HL-60/S4 (cell line): ENCODE measurements at regions not wholly inside any gene's neighbourhood (a gene's known extent, or its start where the extent isn't known, plus 50 kb on each side); places are given as distances from the start of the nearest gene placed in this dataset.

Source experiments
- in situ Hi-C: fragments of 300-500 bp; cut with MboI; formaldehyde crosslinking; loops from 2 replicates; pipeline ENCODE4 v1.14.3; 2022; ENCODE audit warnings: low sequenced_read_pairs

- in situ Hi-C loops, result no loop called here
These were observed 391.1 kb downstream of the TMEM161B start for GRCh38 chr5:87877495-87877894.

GRCh38 chr5:87877023-87877422, 391.6 kb downstream of the TMEM161B start:
- in situ Hi-C loops, result no loop called here

GRCh38 chr5:87876616-87877015, 392.0 kb downstream of the TMEM161B start:
- in situ Hi-C loops, result no loop called here

- in situ Hi-C loops, result no loop called here
These were observed 395.7 kb downstream of the TMEM161B start for GRCh38 chr5:87872986-87873385.

GRCh38 chr5:87868792-87869191, 399.9 kb downstream of the TMEM161B start:
- in situ Hi-C loops, result no loop called here

- in situ Hi-C loops, result no loop called here
These were observed 401.4 kb downstream of the TMEM161B start for GRCh38 chr5:87867281-87867680.

- in situ Hi-C loops, result no loop called here
These were observed 415.1 kb downstream of the TMEM161B start for GRCh38 chr5:87853541-87853940.

GRCh38 chr5:87851603-87852002, 417.0 kb downstream of the TMEM161B start:
- in situ Hi-C loops, result no loop called here

GRCh38 chr5:87850843-87851242, 417.8 kb downstream of the TMEM161B start:
- in situ Hi-C loops, result no loop called here

- in situ Hi-C loops, result no loop called here
These were observed 422.9 kb downstream of the TMEM161B start for GRCh38 chr5:87845734-87846133.

- in situ Hi-C loops, result no loop called here
These were observed 423.8 kb downstream of the TMEM161B start for GRCh38 chr5:87844866-87845265.

- in situ Hi-C loops, result no loop called here
These were observed 424.2 kb downstream of the TMEM161B start for GRCh38 chr5:87844449-87844848.

GRCh38 chr5:87836696-87837095, 424.0 kb upstream of the CCNH start:
- in situ Hi-C loops, result no loop called here

GRCh38 chr5:87831499-87831898, 418.8 kb upstream of the CCNH start:
- in situ Hi-C loops, result no loop called here

GRCh38 chr5:87829217-87829551, 416.5 kb upstream of the CCNH start:
- in situ Hi-C loops, result no loop called here

- in situ Hi-C loops, result no loop called here
These were observed 416.0 kb upstream of the CCNH start for GRCh38 chr5:87828545-87829216.

GRCh38 chr5:87827539-87827938, 414.8 kb upstream of the CCNH start:
- in situ Hi-C loops, result no loop called here

GRCh38 chr5:87826507-87826906, 413.8 kb upstream of the CCNH start:
- in situ Hi-C loops, result no loop called here

- in situ Hi-C loops, result no loop called here
These were observed 412.9 kb upstream of the CCNH start for GRCh38 chr5:87825583-87825982.

GRCh38 chr5:87807783-87808182, 395.1 kb upstream of the CCNH start:
- in situ Hi-C loops, result no loop called here

GRCh38 chr5:87803352-87803751, 390.6 kb upstream of the CCNH start:
- in situ Hi-C loops, result no loop called here

GRCh38 chr5:87791869-87792268, 379.1 kb upstream of the CCNH start:
- in situ Hi-C loops, result loop anchor here (25.0 kb wide), 1 partner anchor 895 kb away; no protein-coding TSS in a partner anchor

- in situ Hi-C loops, result loop anchor here (25.0 kb wide), 1 partner anchor 899 kb away; no protein-coding TSS in a partner anchor
These were observed 375.7 kb upstream of the CCNH start for GRCh38 chr5:87788416-87788815.
